Esophagus squamous epithelium (tissue), 5 donors: ENCODE measurements at regions not wholly inside any gene's neighbourhood (a gene's known extent, or its start where the extent isn't known, plus 50 kb on each side); places are given as distances from the start of the nearest gene placed in this dataset.

Experiments used
- DNase-seq: peaks from one replicate; lab custom pipeline; 2025; lab: John Stamatoyannopoulos, UW
- H3K27ac ChIP-seq, 4 donors: fragments of 200-600 bp; sonication (generic); one replicate each; pipeline ENCODE4 v1.5.1; 2016 to 2019; ENCODE audit warnings: mild to moderate bottlenecking in 1 of 4
- H3K27me3 ChIP-seq, 4 donors: fragments of 200-600 bp; sonication (generic); 1 replicate in 3 of 4; 2 replicates in 1 of 4; pipeline versions ENCODE4 v1.5.1 to v1.6.0; 2017 to 2021; ENCODE audit warnings: antibody characterized with exemption in 1 of 4
- H3K36me3 ChIP-seq, 3 donors: fragments of 200-600 bp; sonication (generic); one replicate each; pipeline ENCODE4 v1.5.1; 2016 to 2019
- H3K4me1 ChIP-seq, 3 donors: fragments of 200-600 bp; sonication (generic); one replicate each; pipeline ENCODE4 v1.5.1; 2017 to 2019
- H3K4me3 ChIP-seq, 4 donors: fragments of 200-600 bp; sonication (generic); 1 replicate in 3 of 4; 2 replicates in 1 of 4; pipeline ENCODE4 v1.5.1; 2016 to 2019; ENCODE audit warnings: mild to moderate bottlenecking in 2 of 4, moderate library complexity in 1 of 4
- H3K9me3 ChIP-seq, 3 donors: fragments of 200-600 bp; sonication (generic); one replicate each; pipeline ENCODE4 v1.5.1; 2016 to 2019
- CTCF ChIP-seq, 6 experiments: fragments of 450-650 bp in 4 of 6; fragments of 200-600 bp in 2 of 6; sonication (generic) in 2 of 6; IDR thresholded peaks; one replicate each; pipeline ENCODE4 v1.5.1; 2016 to 2019; ENCODE audit warnings: antibody characterized with exemption in 6 of 6, mild to moderate bottlenecking in 4 of 6, moderate library complexity in 4 of 6
- POLR2A ChIP-seq, 4 donors: fragments of 450-650 bp; IDR thresholded peaks; one replicate each; pipeline ENCODE4 v1.6.1; 2017; ENCODE audit warnings: antibody characterized with exemption in 4 of 4, mild to moderate bottlenecking in 4 of 4, moderate library complexity in 3 of 4
- WGBS, 2 donors: methylation state at CpG; one replicate each; pipeline ENCODE4 v1.1.5; 2018; 5-methylcytosine and 5-hydroxymethylcytosine counted together
- intact Hi-C: fragments of 100-400 bp; cut with DNase I; formaldehyde crosslinking; loops from one replicate; pipeline ENCODE4 v1.15.0; 2022
- donor health status: DM: yes; HTN: yes; CAD: no.

- Histone ChIP-seq H3K27me3 (no peaks in the 10 kb centered on the region), H3K27ac (no peak overlapping the region), H3K36me3 (no peaks in the 10 kb centered on the region), H3K9me3 (peaks cover 0 to 4% (median 0%) of the 10 kb centered on the region in 3 donors), H3K4me3 (no peak overlapping the region), H3K4me1 (no peaks in the 10 kb centered on the region)
- TF ChIP-seq CTCF (IDR thresholded peaks at IDR 0.05) (no peak), POLR2A (IDR thresholded peaks at IDR 0.05) (no peak)
- DNase-seq, result no peak
- intact Hi-C loops, result no loop called here
- WGBS, 2 donors, result 66 to 85% methylated on average over 2 of the region's 2 CpGs
Observed at GRCh38 chr10:107342711-107343110, 178.2 kb upstream of the SORCS1 start.

- Histone ChIP-seq H3K36me3 (no peaks in the 10 kb centered on the region), H3K9me3 (peaks cover 0 to 12% (median 4%) of the 10 kb centered on the region in 3 donors), H3K27ac (no peak overlapping the region), H3K4me1 (no peaks in the 10 kb centered on the region), H3K27me3 (no peaks in the 10 kb centered on the region), H3K4me3 (no peak overlapping the region)
- TF ChIP-seq CTCF (IDR thresholded peaks at IDR 0.05) (no peak), POLR2A (IDR thresholded peaks at IDR 0.05) (no peak)
- DNase-seq, result no peak
- intact Hi-C loops, result no loop called here
- 87 to 90% methylated on average over 4 of the region's 4 CpGs for WGBS, 2 donors
Observed at GRCh38 chr10:107341281-107341680, 176.8 kb upstream of the SORCS1 start.

GRCh38 chr10:107340326-107340725, 175.8 kb upstream of the SORCS1 start:
- Histone ChIP-seq H3K27me3 (no peaks in the 10 kb centered on the region), H3K4me1 (no peaks in the 10 kb centered on the region), H3K36me3 (no peaks in the 10 kb centered on the region), H3K27ac (peak overlapping the region in 1 of 4 donors; percentile 56), H3K9me3 (peaks cover 0 to 14% (median 4%) of the 10 kb centered on the region in 3 donors), H3K4me3 (no peak overlapping the region)
- WGBS, 2 donors, result 42 to 60% methylated on average over 2 of the region's 2 CpGs
- DNase-seq, result no peak
- TF ChIP-seq POLR2A (IDR thresholded peaks at IDR 0.05) (no peak), CTCF (IDR thresholded peaks at IDR 0.05) (no peak)
- intact Hi-C loops, result no loop called here

- no peaks in the 10 kb centered on the region for H3K27me3 ChIP-seq
- TF ChIP-seq CTCF (IDR thresholded peaks at IDR 0.05) (no peak), POLR2A (IDR thresholded peaks at IDR 0.05) (no peak)
- no peaks in the 10 kb centered on the region for H3K36me3 ChIP-seq
- 64 to 78% methylated on average over 3 to 4 of the region's 5 CpGs for WGBS, 2 donors
- H3K27ac ChIP-seq, result no peak overlapping the region
- H3K4me1 ChIP-seq, result no peaks in the 10 kb centered on the region
- no peak overlapping the region for H3K4me3 ChIP-seq
- peaks cover 0 to 14% (median 0%) of the 10 kb centered on the region in 3 donors for H3K9me3 ChIP-seq
- no peak for DNase-seq
- intact Hi-C loops, result no loop called here
Observed at GRCh38 chr10:107336061-107336460, 171.6 kb upstream of the SORCS1 start.

GRCh38 chr10:107317592-107317991, 153.1 kb upstream of the SORCS1 start:
- no peaks in the 10 kb centered on the region for H3K36me3 ChIP-seq

More at GRCh38 chr10:107317592-107317991, 153.1 kb upstream of the SORCS1 start:
- Histone ChIP-seq H3K9me3 (no peaks in the 10 kb centered on the region), H3K27me3 (no peaks in the 10 kb centered on the region), H3K4me3 (no peak overlapping the region), H3K27ac (no peak overlapping the region), H3K4me1 (no peaks in the 10 kb centered on the region)
- 42 to 58% methylated on average over 1 of the region's 1 CpG for WGBS, 2 donors
- no peak for DNase-seq
- intact Hi-C loops, result no loop called here
- TF ChIP-seq CTCF (IDR thresholded peaks at IDR 0.05), result no peak
- no peak for TF ChIP-seq POLR2A (IDR thresholded peaks at IDR 0.05)
